Suprapubic skin (tissue), 4 donors: ENCODE measurements at regions not wholly inside any gene's neighbourhood (a gene's known extent, or its start where the extent isn't known, plus 50 kb on each side); places are given as distances from the start of the nearest gene placed in this dataset.

Source experiments
- DNase-seq, 2 donors: peaks; one replicate each; pipeline ENCODE4 v3.0.0-alpha.2; 2019; ENCODE audit warnings: low spot score in 2 of 2
- H3K27ac ChIP-seq: fragments of 200-600 bp; sonication (generic); one replicate; pipeline ENCODE4 v1.5.1; 2019
- H3K27me3 ChIP-seq: fragments of 200-600 bp; sonication (generic); one replicate; pipeline ENCODE4 v1.5.1; 2019
- H3K36me3 ChIP-seq: fragments of 200-600 bp; sonication (generic); one replicate; pipeline ENCODE4 v1.5.1; 2019
- H3K4me1 ChIP-seq: fragments of 200-600 bp; sonication (generic); one replicate; pipeline ENCODE4 v1.5.1; 2019
- H3K4me3 ChIP-seq: fragments of 200-600 bp; sonication (generic); one replicate; pipeline ENCODE4 v1.5.1; 2019; ENCODE audit warnings: mild to moderate bottlenecking
- H3K9me3 ChIP-seq: fragments of 200-600 bp; sonication (generic); one replicate; pipeline ENCODE4 v1.5.1; 2019
- CTCF ChIP-seq, 2 donors: fragments of 200-600 bp in 1 of 2; fragments of 450-650 bp in 1 of 2; sonication (generic) in 1 of 2; IDR thresholded peaks; one replicate each; pipeline ENCODE4 v1.5.1; 2016 to 2019; ENCODE audit warnings: antibody characterized with exemption in 2 of 2, mild to moderate bottlenecking in 1 of 2, moderate library complexity in 1 of 2
- EP300 ChIP-seq: sonication (generic); formaldehyde crosslinking; IDR thresholded peaks from one replicate; pipeline ENCODE4 v1.6.1; 2017; ENCODE audit warnings: antibody characterized with exemption
- POLR2A ChIP-seq, 2 donors: fragments of 450-650 bp; IDR thresholded peaks; one replicate each; pipeline ENCODE4 v1.6.1; 2017; ENCODE audit warnings: antibody characterized with exemption in 2 of 2, mild to moderate bottlenecking in 2 of 2, moderate library complexity in 2 of 2
- POLR2AphosphoS5 ChIP-seq, 3 donors: sonication (generic); formaldehyde crosslinking; IDR thresholded peaks; one replicate each; pipeline ENCODE4 v1.6.1; 2017; ENCODE audit warnings: antibody characterized with exemption in 3 of 3
- WGBS: methylation state at CpG from one replicate; pipeline ENCODE4 v1.1.5; 2018; 5-methylcytosine and 5-hydroxymethylcytosine counted together

- WGBS: 100% methylated on average over 1 of the region's 1 CpG
- H3K36me3 ChIP-seq: no peaks in the 10 kb centered on the region
- no peaks in the 10 kb centered on the region for H3K9me3 ChIP-seq
- no peak overlapping the region for H3K4me3 ChIP-seq
- no peaks in the 10 kb centered on the region for H3K27me3 ChIP-seq
- no peaks in the 10 kb centered on the region for H3K4me1 ChIP-seq
- no peak overlapping the region for H3K27ac ChIP-seq
- no peak for TF ChIP-seq POLR2AphosphoS5 (IDR thresholded peaks at IDR 0.05)
- TF ChIP-seq CTCF (IDR thresholded peaks at IDR 0.05): no peak
- DNase-seq: no peak
Measured at GRCh38 chr15:38614621-38615020, 50.0 kb upstream of the RASGRP1 start.

GRCh38 chr15:38617831-38618230 is 53.2 kb upstream of the RASGRP1 start:
- no peaks in the 10 kb centered on the region for H3K9me3 ChIP-seq
- H3K4me1 ChIP-seq: no peaks in the 10 kb centered on the region
- 77% methylated on average over 2 of the region's 2 CpGs for WGBS

GRCh38 chr15:38618242-38618955 is 53.8 kb upstream of the RASGRP1 start:
- H3K36me3 ChIP-seq: no peaks in the 10 kb centered on the region
- no peak overlapping the region for H3K27ac ChIP-seq
- WGBS: 78% methylated on average over 4 of the region's 4 CpGs
- H3K4me3 ChIP-seq: no peak overlapping the region
- DNase-seq: no peak
- H3K4me1 ChIP-seq: no peaks in the 10 kb centered on the region
- no peaks in the 10 kb centered on the region for H3K27me3 ChIP-seq
- no peak for TF ChIP-seq POLR2AphosphoS5 (IDR thresholded peaks at IDR 0.05)
- TF ChIP-seq EP300: no peak
- no peak for TF ChIP-seq POLR2A (IDR thresholded peaks at IDR 0.05)
- no peak for TF ChIP-seq CTCF (IDR thresholded peaks at IDR 0.05)
- H3K9me3 ChIP-seq: no peaks in the 10 kb centered on the region

More at GRCh38 chr15:38617831-38618230, 53.2 kb upstream of the RASGRP1 start:
- Histone ChIP-seq H3K27me3 (no peaks in the 10 kb centered on the region), H3K36me3 (no peaks in the 10 kb centered on the region), H3K27ac (no peak overlapping the region), H3K4me3 (no peak overlapping the region)
- no peak for DNase-seq
- no peak for TF ChIP-seq EP300
- TF ChIP-seq POLR2AphosphoS5 (IDR thresholded peaks at IDR 0.05): no peak
- no peak for TF ChIP-seq CTCF (IDR thresholded peaks at IDR 0.05)
- TF ChIP-seq POLR2A (IDR thresholded peaks at IDR 0.05): no peak

GRCh38 chr15:38620098-38620497 is 55.5 kb upstream of the RASGRP1 start:
- TF ChIP-seq POLR2A (IDR thresholded peaks at IDR 0.05) (no peak), POLR2AphosphoS5 (IDR thresholded peaks at IDR 0.05) (no peak), CTCF (IDR thresholded peaks at IDR 0.05) (no peak), EP300 (no peak)
- DNase-seq: no peak
- no peak overlapping the region for H3K27ac ChIP-seq
- H3K9me3 ChIP-seq: no peaks in the 10 kb centered on the region
- H3K4me3 ChIP-seq: no peak overlapping the region
- no peaks in the 10 kb centered on the region for H3K36me3 ChIP-seq
- WGBS: 85% methylated on average over 2 of the region's 2 CpGs
- H3K4me1 ChIP-seq: peaks cover 10% of the 10 kb centered on the region
- H3K27me3 ChIP-seq: no peaks in the 10 kb centered on the region

GRCh38 chr15:38620851-38621594 is 56.4 kb upstream of the RASGRP1 start:
- WGBS: 72% methylated on average over 3 of the region's 3 CpGs
- Histone ChIP-seq H3K4me3 (no peak overlapping the region), H3K36me3 (no peaks in the 10 kb centered on the region), H3K27me3 (no peaks in the 10 kb centered on the region), H3K9me3 (no peaks in the 10 kb centered on the region), H3K4me1 (peaks cover 10% of the 10 kb centered on the region), H3K27ac (no peak overlapping the region)
- DNase-seq: no peak
- TF ChIP-seq CTCF (IDR thresholded peaks at IDR 0.05) (no peak), EP300 (no peak)
